DMS79 (cell line): ENCODE measurements at regions not wholly inside any gene's neighbourhood (a gene's known extent, or its start where the extent isn't known, plus 50 kb on each side); places are given as distances from the start of the nearest gene placed in this dataset.
"Not testable (repeated sequence)": the region's sequence is repeated elsewhere in the genome, so short reads cannot be mapped to it uniquely, and the experiment has no call there.

Experiments used
- DNase-seq: peaks from one replicate; lab custom pipeline; 2025; lab: John Stamatoyannopoulos, UW

DNA sequence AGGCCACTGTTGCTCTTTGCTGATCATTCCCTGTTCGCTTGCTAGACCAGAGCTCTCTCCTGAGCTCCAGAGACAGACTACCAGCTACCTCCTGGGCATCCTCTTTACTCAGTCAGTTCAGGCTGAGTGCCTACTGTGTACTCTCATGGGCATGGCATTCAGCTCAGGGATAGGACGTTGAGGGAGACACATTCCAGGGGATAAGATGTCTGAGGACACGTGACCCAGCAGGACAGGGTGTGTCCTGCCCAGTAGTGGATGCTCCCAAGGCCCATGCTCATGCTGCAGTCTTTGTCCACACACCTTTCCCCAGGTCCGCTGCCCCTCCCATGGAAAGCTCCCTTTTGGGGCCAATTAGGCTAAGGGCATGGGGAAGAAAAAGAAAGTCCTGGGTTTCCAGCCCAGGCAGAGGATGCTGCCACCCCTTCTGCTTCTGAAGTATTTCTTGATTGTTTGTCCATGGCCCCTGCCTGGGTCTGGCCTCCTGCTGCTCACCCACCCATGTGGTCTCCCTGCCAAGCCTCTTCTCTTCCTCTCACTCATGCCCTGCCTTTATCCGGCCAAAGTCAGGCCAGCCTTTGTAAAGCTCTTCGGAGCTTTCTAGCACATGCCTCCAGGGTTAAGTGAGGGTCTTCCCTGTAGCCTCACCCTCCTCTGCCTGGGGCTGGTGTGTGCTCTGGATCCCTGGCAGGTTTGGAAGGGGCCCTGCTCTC is 60.5 kb upstream of the PITX1 start:
- no peak for DNase-seq

DNA sequence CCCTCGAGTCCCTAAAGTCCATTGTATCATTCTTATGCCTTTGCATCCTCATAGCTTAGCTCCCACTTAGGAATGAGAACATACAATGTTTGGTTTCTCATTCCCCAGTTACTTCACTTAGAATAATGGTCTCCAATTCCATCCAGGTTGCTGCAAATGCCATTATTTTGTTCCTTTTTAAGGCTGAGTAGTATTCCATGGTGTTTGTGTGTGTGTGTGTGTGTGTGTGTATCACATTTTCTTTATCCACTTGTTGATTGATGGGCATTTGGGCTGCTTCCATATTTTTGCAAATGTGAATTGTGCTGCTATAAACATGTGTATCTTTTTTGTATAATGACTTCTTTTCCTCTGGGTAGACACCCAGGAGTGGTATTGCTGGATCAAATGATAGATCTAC is 59.5 kb upstream of the PITX1 start:
- DNase-seq: not testable (repeated sequence)

DNA sequence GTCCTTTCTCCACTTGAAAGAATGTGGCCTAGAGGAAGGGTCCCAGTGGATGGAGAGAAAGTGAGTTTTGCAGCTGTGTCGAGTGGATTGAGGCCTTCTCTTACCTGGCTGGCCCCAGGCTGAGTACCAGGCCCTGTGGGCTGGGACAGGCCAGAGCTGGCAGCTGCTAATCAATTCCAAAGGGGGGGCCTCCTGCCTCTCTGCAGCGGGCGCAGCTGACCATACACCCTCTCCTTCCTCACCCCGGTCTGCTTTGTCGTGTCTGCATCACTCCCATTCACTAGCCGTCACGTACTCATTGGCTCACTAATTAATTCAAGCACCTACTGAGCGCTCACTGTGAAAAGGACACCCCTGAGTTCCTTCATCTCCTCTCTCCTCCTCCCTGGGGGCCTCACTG is 58.4 kb upstream of the PITX1 start:
- DNase-seq: no peak

DNA sequence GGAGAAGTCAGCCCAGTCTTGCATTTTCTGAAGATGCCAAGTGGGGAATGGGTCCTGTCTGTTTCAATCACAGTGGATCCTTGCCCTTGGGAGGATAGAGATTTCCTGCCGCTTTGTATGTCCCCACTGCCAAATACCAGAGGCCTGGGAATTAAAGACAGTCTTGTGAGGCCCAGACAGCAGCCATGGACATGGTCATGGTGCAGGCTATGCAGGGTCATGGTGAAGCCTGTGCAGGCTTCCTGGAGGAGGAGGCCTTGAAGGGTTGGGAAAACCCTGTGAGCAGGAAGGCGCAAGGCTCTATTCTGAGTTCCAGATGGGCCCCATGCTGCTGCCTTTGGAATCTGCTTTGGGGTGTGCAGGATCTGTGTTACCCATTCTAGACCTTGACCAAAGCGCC is 57.3 kb upstream of the PITX1 start:
- no peak for DNase-seq

DNA sequence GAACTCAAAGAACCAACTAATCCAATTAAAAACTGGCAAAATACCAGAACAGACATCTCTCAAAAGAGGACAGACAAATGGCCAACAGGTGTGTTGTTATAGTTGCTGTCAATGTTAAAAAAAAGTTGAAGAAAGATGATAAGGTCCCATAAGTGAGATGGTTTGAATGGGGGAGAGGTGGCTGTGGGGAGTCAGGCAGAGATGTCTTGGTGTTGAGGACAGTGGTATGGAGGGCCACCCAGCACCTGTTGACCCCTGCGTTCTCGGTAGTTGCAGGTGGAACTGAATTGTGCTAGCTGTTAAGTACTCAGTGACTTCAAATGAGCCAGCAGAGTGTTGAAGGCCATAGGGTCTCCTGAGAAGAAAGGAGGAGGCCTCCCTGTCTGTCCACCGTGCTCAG is 55.9 kb upstream of the PITX1 start:
- no peak for DNase-seq

DNA sequence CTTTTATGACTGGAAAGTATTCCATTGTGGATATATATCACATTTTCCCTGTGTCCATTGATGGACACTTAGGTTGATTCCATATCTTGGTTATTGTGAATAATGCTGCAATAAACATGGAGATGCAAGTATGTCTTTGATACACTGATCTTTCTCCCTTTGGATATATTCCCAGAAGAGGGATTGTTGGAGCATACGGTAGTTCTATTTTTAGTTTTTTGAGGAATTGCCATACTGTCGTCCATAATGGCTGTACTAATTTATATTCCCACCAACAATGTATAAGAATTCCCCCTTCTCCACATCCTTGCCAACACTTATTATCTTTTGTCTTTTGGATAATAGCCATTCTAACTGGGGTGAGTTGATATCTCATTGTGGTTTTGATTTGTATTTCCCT is 54.9 kb upstream of the PITX1 start:
- no peak for DNase-seq

DNA sequence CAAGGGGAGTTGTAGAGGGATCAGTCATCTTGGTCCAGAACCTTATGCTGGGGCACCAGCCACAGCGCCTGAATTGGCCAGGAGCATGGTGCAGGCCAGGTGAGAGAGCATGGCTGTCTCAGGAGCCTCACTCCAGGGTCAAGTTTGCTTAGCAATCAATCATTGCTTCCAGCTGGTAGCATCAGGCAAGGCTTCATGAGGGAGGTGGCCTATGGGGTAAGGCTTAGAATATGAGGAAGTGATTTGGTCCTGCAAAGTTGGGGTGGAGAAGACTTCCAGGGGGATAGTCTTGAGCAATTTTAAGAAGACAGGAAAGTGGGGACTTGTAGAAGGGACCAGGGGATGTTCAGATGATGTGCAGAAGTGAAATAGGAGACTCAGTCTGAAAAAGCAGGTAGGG is 53.9 kb upstream of the PITX1 start:
- no peak for DNase-seq

DNA sequence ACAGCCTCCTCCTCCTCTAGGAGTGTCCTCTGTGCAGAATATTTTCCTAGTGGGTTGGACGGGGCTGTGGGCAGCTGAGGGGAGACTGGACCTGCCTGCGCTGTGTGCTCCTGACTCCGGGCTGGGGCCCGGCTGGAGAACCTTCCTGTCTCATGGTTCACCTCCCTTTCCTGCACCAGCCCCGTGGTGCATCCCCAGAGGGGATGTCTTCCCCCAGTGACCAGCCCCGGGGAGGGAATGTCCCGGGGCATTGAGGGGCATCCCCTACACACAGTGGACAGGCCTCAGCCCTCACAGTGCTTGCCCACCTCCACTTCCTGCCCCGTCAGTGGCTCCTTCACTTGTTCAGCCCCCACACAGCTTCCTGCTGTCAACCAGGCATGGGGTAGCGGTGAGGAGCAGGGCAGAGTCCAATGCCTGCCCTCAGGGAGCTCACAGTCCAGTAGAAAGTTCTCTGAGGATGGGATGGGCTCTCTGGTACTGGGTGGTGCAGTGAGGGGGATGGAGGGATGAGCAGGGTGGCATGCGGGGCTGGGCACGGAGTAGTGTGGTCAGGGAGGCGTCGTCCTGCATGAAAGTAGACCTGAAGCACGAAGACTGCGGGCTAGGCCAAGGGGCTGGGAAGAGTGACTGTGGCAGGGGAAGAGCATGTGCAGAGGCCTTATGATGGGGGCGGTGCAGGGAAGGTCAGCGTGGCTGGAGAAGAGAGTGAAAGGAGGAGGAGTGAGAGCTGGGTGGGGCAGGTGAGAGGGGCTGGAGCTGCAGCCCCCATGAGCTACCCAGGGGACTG is 52.1 kb upstream of the PITX1 start:
- no peak for DNase-seq

DNA sequence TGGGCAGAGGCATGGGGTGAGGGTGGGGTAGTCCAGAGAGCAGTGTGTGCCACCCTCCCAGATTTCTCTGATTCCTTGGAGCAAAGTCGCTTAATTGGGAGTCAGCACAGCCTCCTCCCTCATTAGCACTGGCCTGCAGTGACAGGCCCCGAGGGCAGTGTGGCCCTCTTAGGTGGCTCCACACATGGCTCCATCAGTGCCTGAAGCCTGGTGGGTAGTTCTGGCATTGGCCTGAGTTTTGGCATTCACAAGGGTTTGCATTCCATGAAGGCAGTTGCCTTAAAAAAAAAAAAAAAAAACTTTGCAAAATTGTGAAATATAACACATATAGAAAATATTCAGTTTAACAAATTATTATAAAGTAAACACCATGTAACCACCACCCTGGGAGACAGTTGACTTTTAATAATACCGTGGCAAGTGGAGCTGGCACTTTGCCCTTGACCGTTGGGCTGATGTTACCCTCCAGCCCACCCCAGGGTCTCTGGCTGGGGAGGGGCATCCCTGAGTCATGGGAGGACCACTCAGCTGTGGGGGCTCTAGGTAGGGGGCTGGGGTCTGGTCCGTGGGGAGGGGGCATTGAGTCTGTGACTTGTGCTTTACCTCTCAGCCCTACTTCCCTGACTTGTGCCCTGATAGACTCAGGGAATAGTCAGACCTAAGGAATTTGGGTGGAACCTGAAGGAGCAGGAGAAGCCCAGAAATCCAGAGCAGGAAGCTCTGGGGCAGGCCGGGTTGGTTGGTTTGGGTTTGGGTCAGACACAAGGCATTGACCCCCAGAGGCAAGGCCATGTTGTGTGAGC is 51.3 kb upstream of the PITX1 start:
- no peak for DNase-seq
